Fibroblast of the aortic adventitia (primary cell): ENCODE measurements at regions not wholly inside any gene's neighbourhood (a gene's known extent, or its start where the extent isn't known, plus 50 kb on each side); places are given as distances from the start of the nearest gene placed in this dataset.
"Not testable (repeated sequence)": the region's sequence is repeated elsewhere in the genome, so short reads cannot be mapped to it uniquely, and the experiment has no call there.

Experiments used
- DNase-seq: peaks from one replicate; pipeline ENCODE4 v3.0.0-alpha.2; 2010; ENCODE audit warnings: low read depth
- H3K4me3 ChIP-seq: 2 replicates; pipeline ENCODE4 v1.5.1; 2011; ENCODE audit warnings: low read depth, mild to moderate bottlenecking, control low read depth, low read length, moderate library complexity
- CTCF ChIP-seq: IDR thresholded peaks from 2 replicates; pipeline ENCODE4 v1.5.1; 2011; ENCODE audit warnings: mild to moderate bottlenecking, low read length, control low read depth, inconsistent platforms; ENCODE audit not compliant: insufficient read depth

DNA sequence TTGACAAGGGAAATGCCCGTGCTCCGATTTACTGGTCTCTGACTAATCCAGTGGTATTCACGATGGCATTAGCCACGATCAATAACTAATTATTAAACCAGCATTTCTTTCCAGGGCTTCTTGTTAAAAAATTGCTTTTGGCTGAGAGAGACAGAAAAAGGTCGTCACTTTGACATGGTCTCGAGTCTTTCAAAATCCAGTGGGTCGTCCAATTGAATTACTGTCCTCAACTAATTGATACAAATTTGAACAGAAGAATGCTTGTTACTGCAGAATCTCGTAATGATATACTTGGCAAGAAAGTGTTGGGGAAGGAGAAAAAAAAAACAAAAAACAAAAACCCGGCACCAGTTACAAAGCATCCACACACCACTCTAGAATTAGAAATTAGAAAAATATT, 318.4 kb downstream of the NR2F2 start:
- TF ChIP-seq CTCF, result no peak
- DNase-seq, result no peak
- H3K4me3 ChIP-seq, result no peak overlapping the region

DNA sequence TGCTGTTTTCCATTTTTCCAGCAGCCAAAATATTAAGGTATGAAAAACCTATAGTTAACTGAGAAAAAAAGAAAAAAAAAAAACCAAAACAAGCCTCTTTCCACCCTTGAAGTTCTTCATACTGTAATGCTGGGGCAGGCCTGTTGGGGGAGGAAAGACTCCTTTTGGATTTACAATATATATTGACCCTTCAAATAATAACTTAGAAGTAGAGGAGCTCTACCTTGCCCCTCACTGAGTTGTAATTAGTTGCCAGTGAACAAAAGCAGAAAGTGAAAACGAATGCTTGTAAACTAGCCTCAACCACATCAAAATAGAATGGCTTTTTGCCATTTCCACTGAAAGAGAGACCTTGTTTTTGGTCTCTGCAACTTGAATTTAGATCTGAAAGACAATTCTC, 326.6 kb downstream of the NR2F2 start:
- H3K4me3 ChIP-seq, result no peak overlapping the region
- TF ChIP-seq CTCF, result no peak
- no peak for DNase-seq

GRCh38 chr15:96666979-96667378, 336.5 kb downstream of the NR2F2 start:
- H3K4me3 ChIP-seq, DNase-seq: not testable (repeated sequence)

GRCh38 chr15:96670389-96670788, 339.9 kb downstream of the NR2F2 start:
- TF ChIP-seq CTCF, result no peak
- no peak for DNase-seq
- no peak overlapping the region for H3K4me3 ChIP-seq

DNA sequence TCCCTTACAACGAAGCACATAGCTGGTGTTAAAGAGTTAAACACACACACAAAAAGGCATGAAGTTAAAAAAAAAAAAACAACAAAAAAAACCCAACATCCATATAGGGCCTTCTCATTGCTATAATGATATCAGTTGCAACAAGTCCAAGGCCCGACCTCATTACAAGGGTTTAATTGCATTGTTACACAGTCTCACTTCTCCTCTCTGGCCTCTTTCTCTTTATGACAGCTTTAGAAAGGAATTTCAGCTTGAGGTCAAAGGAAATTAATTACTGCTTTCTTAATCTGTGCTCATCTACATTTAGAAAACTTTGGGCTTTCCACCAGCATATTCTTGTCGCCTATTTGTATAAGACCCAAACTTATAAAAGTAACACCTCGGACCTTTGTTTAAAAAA, 342.1 kb downstream of the NR2F2 start:
- DNase-seq, result no peak
- H3K4me3 ChIP-seq, result no peak overlapping the region
- TF ChIP-seq CTCF, result no peak

- no peak for DNase-seq
- TF ChIP-seq CTCF, result no peak
Observed at GRCh38 chr15:96678386-96678785, 347.9 kb downstream of the NR2F2 start.

DNA sequence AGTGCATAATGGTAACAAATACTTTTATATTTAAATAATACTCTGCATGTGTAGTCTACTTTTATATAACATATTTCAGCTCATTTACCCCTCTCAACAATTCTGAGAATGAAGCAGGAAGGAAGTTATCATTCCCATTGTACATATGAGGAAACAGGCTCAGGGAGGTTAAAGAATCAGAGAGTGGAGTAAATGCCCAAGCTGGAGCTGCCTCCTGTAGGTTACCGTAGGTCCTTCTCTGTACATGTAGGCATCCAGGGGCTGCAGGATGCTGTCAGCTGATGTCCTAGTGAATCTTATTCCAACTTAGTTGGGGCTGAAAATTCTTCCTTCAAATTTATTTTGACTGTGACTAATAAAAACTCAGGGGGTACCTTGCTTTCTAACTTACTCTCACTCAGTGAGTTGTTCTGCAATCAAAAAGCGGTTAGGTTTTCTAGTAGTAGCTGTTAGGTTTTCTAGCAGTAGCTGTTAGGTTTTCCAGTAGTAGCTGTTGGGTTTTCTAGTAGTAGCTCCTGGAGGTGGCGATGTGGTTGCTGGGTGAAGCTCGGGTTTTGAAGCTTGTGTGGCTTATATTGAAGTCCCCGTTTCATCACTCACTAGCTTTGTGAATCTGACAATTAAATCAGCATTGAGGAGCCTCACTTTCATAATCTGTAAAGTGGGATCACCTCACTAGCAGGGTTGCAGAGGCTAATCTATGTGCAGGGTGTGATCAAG, 357.0 kb downstream of the NR2F2 start:
- DNase-seq, result no peak
- TF ChIP-seq CTCF, result no peak
- H3K4me3 ChIP-seq, result no peak overlapping the region

More at GRCh38 chr15:96678386-96678785, 347.9 kb downstream of the NR2F2 start:
- H3K4me3 ChIP-seq, result no peak overlapping the region
